ENCODE measurements at regions not wholly inside any gene's neighbourhood (a gene's known extent, or its start where the extent isn't known, plus 50 kb on each side); places are given as distances from the start of the nearest gene placed in this dataset.
"Not testable (repeated sequence)": the region's sequence is repeated elsewhere in the genome, so short reads cannot be mapped to it uniquely, and the experiment has no call there.

DNA sequence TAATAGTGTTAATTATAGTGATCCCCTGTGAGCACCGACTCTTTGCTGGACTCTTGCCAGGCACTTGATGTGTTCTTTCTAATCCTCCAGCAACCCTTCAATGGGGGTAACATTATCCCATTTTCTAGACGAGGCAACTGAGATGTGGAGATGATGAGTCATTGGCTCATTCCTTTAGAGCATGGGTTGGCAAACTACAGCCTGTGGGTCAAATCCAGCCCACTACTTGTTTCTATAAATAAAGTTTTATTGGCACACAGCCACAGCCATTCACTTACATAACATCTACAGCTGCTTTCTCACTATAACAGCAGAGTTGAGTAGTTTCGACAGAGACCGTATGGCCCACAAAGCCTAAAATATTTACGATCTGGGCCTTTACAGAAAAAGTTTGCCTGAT is 249.5 kb upstream of the KCNG1 start:
- in situ Hi-C loops (cut with HindIII; ENCODE audit: low sequenced_read_pairs) = no loop called here

DNA sequence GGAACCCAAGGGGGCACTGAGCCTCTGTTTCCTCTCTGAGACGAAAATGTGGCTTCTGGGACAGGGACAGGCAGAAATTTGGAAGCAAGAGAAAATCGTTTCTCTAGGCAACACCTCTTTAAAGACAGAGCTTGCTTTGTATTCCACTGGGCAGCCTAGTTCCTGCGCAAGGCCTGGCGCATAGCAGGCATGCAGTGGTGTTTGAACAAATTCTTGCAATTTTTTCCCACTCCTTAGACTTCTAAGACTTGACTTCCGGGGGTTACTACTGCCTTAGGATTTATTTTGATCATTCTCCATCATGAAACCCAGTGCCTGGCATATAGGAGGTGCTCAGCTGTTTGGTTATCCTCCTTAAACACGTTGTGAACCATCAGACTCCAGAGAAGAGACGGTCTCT is 249.0 kb upstream of the KCNG1 start:
- in situ Hi-C loops (cut with HindIII; ENCODE audit: low sequenced_read_pairs) = no loop called here

DNA sequence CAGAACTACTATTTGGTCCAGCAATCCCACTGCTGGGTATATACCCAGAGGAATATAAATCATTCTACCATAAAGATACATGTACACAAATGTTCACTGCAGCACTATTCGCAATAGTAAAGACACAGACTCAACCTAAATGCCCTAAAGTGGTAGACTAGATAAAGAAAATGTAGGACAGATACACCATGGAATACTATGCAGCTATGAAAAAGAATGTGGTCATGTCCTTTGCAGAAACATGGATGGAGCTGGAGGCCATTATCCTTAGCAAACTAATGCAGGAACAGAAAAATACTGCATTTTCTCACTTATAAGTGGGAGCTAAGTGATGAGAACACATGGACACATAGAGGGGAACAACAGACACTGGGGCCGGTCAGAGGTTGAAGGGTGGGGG is 248.4 kb upstream of the KCNG1 start:
- in situ Hi-C loops (cut with HindIII; ENCODE audit: low sequenced_read_pairs) = not testable (repeated sequence)

DNA sequence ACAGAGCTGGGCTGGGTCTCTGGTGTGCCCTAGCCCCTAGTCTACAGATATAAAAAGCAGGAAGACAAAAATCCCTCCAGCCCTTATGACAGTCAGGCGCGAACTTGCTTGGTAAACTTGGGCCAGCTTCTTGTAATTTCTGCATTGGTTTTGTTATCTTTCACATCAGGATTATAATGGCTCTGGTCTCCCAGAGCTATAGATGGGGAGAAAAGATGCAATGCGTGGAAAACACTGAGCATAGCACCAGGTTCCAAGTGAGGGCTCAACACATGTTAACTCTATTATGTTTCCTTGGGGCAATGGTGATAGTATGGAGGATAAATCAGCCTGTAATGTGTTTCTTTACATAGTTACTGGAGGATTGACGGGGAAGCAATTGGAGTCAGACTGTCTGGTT is 246.8 kb upstream of the KCNG1 start:
- in situ Hi-C loops (cut with HindIII; ENCODE audit: low sequenced_read_pairs) = no loop called here

DNA sequence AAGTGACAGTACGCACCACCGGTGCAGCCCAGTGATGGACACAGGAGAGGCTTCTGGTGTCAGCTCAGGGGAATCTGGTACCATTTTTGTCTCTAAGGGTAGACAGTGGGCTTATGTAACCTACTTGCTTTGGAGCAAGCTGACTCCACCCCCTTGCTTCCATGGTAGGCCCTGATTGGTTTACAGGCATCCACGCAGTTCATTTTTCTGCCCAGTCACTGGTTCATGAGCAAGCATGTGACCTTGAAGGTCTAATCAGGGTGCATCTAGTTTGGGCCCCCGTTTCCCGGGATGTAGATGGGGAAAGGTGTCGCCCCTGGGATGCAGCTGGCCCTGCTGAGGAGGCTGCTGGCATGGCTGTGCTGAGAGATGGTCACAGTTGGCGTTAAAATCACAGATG is 244.8 kb upstream of the KCNG1 start:
- in situ Hi-C loops (cut with HindIII; ENCODE audit: low sequenced_read_pairs) = no loop called here

DNA sequence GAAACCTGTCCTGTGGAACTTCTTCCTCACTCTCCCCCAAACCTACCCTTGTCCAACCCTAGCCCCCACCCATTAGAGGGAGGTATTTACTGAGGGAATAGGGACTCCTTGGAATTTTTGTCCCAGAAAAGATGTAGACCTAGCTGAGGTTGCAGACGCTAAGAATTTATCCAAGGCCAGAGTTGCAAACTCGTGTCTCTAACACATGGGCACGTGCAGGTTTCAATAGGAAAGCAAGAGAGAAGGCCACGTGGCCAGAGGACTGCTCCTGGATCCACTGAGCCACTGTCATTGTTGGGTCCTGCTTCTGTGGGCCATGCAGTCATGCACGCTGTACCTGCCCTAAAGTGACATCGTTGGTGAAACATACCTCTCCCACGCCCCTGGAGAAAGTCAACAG is 243.4 kb upstream of the KCNG1 start:
- in situ Hi-C loops (cut with HindIII; ENCODE audit: low sequenced_read_pairs) = no loop called here

DNA sequence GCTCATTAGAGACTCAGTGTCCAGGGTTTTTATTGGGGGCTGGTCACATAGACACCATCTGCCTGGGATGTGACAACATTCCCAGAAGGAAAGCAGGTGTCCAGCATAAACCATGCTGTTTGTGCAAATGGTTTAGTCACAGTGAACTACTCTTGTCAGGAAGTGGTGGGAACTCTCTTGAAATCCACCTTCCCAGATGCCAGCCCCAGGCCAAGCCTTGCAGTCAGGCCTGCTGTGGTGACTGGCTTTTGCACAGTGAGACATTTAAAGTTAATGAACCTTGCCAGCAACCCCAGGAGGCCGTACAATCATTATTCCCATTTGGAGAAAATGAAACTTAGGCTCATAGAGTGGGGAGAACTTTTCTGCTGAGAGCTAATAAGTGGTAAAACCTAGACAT is 242.5 kb upstream of the KCNG1 start:
- in situ Hi-C loops (cut with HindIII; ENCODE audit: low sequenced_read_pairs) = no loop called here

DNA sequence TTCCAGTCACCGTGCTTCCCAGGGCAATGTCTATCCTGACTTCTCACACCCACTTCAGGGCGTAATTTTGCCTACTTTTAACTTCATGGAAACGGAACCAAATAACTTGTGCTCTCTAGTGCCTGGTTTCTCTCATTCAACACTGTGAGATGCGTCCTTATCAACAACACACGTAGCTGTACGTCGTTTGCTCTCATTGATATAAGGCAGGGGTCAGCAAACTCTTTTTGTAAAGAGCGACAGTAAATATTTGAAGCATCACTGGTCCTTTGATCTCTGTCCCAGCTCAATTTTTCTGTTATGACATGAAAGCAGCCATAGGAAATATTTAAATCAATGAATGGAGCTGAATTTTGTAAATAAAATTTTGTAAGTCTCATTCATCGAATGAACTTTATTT is 239.3 kb upstream of the KCNG1 start:
- in situ Hi-C loops (cut with HindIII; ENCODE audit: low sequenced_read_pairs) = no loop called here

DNA sequence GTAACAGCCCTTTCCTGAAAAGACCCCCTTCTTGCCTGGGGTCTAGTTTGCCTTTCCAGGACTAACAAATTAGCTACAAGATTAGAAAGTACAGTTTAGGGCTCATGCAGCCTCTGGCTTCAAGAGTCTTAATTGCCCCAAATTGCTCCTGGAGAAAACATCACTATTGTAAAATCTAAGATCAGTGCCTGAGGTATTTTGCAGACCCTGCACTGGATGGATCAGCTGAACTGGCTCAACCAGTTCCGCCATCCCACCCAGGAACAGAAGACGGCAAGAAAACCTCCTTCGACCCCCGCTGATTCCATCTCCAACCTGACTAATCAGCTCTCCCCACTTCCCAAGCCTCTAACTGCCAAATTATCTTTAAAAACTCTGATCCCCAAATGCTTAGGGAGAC is 236.5 kb upstream of the KCNG1 start:
- in situ Hi-C loops (cut with HindIII; ENCODE audit: low sequenced_read_pairs) = no loop called here

DNA sequence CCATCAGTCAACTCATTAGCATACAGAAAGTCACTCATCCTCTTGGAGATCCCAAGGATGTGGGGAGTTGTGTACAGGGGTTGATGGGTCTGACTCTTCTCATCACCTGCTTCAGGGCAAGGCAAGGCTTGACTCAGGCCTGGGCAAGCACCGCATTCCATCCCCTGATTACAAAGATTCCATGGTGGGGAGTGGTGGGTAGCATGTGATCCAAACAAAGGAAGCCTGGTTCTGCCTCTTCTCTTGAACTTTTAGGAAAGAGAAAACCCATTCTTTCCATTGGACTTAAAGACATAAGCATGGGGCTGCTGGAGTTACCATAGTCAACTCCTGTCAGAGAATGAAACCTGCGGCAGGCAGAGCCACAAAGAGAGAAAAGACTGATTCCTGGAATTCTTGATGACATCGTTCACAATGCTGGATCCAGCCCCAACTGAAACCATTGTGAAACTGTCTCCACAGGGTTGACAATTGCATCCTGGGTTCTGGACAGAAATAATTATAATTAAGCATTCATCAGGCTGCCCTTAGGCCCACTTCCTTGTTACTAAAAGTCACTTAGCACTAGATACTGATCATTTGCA is 235.8 kb upstream of the KCNG1 start:
- in situ Hi-C loops (cut with HindIII; ENCODE audit: low sequenced_read_pairs) = no loop called here

DNA sequence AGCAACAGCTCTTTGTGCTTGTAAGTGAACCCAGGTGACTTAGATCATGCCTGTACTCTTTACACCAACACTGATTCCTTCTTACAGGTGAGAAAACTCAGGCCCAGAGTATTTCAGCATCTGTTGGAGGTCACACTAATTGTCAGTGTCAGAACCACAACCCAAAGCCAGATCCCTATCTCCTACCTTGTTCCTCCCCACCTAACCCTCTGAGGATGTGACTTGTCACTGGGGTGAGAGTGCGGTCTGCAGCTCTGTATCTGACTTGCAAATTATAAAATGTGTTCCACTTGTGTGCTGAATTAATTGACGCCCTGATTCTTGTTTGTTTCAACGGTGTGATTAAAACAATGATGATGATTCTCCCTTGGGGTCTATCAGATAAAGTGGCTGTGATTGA is 232.5 kb upstream of the KCNG1 start:
- in situ Hi-C loops (cut with HindIII; ENCODE audit: low sequenced_read_pairs) = no loop called here

DNA sequence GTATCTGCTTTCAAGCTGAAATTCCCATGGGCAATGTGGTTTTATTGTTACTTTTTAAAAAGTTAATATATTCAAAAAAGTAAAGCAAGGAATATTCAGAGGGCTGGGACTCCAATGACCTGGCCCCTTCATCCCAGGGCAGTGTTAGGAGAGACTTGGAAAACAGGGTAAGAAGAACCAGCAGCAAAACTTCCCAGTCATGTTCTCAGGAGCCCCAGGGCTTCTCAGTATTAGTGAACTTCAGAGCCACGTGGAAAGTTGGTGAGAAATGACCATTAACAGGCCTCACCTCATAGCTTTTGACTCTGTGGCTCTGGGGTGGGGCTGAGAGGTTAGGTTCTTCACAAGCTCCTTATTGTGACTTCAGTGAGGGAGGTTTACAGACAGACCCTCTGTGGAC is 230.4 kb upstream of the KCNG1 start:
- in situ Hi-C loops (cut with HindIII; ENCODE audit: low sequenced_read_pairs) = no loop called here

DNA sequence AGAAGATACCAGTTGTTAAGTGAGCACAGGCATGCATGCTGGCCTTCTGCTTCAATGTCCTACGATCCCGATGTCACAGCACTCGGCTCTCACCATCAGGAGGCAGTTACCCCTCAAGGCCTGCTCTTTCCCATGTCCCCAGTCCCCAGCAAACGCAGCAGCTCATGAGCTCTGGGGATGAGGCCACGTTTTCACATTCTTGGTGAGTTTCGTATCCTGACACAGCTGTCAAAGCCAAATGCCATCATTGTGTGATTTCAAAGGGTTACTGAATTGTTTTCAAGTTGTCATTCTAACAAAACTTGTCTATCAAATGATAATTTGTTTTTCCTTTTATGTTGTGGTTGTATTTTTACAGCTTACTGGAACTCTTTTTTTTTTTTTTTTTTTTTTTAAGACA is 226.9 kb upstream of the KCNG1 start:
- in situ Hi-C loops (cut with HindIII; ENCODE audit: low sequenced_read_pairs) = no loop called here

DNA sequence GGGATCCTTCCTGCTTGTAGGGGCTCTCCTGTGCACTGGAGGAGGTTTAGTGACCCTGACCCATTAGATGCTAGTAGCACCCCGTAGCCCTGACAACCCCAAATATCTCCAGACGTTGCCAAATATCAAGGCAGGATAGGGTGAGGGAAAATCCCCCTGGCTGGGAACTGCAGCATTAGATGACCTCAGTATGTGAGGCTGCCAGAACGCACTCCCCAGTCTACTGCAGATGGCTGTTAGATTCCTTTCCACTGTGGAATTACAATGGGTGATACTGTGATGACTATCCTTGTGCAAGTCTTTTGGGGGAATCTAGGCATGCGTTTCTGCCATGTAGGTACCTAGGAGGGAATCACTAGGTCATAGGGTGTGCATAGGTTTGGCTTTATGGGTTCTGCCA is 226.3 kb upstream of the KCNG1 start:
- in situ Hi-C loops (cut with HindIII; ENCODE audit: low sequenced_read_pairs) = no loop called here

DNA sequence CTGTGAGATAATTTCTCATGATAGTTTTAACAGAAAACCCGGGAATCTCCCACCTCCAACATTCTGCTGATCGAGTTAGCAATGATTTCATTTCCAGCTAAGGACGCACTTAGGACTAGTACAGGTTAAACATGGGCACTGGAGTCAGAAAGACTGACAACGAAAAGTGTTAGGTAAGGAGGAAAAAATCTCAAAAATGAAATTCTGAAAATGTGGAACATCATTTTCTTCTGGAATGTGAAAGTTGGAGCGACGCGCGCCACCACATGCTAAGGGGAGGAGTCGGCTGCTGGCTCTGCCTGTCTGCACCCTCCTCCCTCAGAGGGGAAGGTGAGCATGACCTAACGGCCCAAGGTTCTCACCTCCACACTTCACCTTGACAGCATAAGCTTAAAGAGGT is 221.6 kb upstream of the KCNG1 start:
- in situ Hi-C loops (cut with HindIII; ENCODE audit: low sequenced_read_pairs) = no loop called here

DNA sequence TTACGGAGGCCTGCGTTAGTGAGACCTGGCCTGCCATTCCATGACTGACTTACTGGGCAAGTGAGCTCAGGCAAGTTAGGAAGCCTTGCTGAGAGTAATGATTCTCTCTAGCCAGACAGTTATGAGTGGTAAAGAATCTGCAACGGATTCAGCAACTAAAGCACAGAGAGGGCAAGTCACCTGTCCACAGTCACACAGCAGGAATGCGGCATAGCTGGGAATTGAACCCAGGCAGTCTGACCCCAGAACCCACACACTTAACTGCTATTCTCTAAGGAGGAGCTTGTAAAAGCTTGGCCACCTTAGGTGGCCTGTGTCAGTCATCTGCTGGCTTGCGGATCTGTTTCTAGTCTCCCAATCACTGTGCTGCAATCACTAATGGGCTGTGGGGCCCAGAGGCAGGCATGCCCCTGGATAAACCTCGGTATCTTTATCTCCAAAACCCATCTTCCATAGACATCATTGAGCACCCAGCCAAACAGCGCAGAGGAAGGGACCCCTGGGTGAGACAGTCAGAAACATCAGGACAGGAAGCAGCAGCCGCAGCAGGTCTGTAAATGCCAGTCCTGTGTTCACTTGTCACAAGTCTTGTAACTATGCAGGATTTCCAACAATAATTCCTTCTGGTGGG is 215.9 kb upstream of the KCNG1 start:
- in situ Hi-C loops (cut with HindIII; ENCODE audit: low sequenced_read_pairs) = no loop called here

DNA sequence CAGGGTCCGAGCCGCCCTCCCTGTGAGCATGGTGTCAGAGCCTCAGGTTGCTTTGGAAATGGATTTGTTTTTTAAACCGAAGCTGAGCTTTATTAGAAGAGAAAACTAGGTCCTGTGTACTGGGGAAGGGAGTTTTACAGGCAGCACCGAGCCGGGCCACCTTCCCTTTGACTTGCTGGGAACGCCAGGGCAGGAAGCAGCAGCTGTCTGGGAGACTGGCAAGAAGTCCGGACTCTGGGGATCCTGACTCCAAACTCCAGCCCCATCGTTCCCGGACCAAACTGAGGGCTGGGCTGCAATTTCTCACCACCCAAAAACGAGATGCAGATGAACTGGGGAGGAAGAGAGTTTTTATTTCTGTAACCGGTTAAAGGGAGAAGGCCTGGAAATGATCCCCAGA is 214.9 kb upstream of the KCNG1 start:
- in situ Hi-C loops (cut with HindIII; ENCODE audit: low sequenced_read_pairs) = no loop called here

DNA sequence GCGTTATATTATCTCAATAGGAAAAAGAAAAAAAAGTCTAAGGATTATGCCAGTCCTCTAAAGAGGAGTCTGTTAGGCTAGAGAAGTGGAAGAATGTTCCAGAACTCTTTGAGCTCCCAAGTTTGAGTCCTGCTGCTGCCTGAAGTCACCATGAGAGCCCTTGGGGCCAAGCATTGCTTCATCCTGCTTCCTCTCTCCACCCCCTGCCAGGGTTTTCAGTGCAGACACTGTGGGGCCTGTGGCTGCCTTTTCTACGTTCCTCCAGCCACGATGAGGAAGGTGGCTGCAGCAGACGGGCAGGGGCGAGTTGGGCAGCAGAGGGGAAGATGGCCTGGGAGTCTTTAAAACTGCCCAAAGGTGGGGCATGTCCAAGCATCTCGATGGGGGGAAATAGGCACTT is 214.4 kb upstream of the KCNG1 start:
- in situ Hi-C loops (cut with HindIII; ENCODE audit: low sequenced_read_pairs) = no loop called here

DNA sequence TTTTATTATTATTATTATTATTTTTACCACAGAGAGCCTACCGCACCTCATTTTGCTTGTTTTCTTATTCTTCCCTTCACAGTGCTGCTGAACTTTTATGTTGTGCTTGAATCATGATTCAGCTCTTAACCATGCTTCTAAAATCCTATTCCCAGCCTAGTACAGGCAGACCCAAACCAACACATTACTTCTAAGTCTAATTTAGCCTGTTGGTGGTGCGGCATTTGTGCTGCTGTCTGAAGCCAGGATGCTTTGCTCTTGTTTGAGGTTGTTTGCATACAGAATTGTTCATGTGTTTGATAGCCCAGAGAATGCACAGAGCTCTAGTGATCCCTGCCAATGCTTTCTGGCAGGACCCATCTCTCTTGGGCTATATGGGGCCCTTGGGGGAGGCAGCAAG is 213.5 kb upstream of the KCNG1 start:
- in situ Hi-C loops (cut with HindIII; ENCODE audit: low sequenced_read_pairs) = no loop called here

DNA sequence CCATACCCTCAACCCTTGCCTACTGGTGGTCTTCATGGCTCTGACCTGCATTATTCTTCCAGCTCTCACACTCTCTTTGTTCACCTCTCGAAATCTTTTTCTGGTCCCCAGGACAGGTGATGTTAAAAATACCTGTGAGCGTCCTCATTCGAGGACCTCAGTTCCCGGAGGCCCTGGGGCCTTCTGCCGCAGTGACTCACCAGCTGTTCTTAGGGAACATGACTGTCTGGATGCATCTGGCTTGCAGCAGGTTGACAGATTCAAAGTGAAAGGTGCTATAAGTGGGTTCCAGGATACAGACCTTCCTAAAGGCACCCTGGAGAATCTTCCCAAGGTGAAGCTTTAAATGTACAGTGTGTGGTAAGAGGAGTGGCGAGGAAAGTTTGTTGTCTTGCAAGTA is 210.4 kb upstream of the KCNG1 start:
- in situ Hi-C loops (cut with HindIII; ENCODE audit: low sequenced_read_pairs) = no loop called here

DNA sequence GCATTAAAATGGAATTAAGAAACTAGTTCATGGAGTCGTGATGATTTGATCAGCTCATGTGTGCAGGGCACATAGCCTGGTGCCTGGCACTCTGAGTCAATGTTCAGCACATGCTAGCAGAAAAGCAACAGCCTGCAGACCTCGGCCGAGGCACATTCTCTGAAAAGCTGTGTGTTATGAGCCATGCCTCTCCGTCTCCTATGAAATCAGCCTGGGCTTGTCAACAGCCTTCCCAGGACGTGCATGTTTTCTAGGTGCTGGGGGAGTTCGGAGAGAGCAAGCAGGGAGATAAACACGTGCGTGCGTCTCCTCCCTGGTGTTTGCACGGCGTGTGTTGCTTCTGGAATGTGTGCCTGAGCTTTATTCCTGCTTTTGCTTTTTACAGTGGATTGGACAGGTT is 207.8 kb upstream of the KCNG1 start:
- in situ Hi-C loops (cut with HindIII; ENCODE audit: low sequenced_read_pairs) = no loop called here

DNA sequence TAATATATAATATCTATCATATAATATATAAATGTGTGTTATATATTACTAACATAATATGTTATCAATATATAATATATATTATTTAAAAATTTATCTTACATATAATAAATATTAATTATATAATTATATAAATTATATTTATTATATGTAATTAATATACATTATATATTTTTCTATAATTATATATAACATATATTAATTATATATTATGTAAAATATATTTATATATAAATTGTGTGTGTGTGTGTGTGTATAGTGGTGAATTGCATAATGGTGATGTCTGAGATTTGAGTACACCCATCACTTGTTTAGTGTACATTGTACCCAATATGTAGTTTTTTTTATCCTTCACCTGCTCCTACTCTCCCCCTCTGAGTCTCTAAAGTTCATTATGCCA is 205.9 kb upstream of the KCNG1 start:
- in situ Hi-C loops (cut with HindIII; ENCODE audit: low sequenced_read_pairs) = no loop called here

DNA sequence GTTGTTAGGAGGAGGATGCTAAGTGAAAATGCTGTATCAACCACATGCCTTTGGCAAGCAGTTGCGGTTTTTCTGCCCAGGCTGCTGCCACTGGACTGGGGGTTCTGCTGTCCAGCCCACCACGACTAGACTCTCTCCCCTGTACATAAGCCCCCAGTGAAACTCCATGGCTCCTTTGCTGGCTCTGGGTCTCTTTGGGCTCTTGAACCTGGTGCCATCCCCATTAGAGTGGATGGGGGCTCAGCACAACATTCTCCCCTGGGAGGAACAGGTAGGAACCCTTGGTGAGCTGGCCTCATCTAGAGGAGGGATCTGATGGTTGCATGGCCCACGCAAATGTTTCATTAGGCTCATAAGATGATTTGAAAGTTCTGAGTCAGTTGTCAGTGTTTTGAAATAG is 204.8 kb upstream of the KCNG1 start:
- in situ Hi-C loops (cut with HindIII; ENCODE audit: low sequenced_read_pairs) = no loop called here

Measured in DLD1 (cell line).